ENCODE measurements at regions not wholly inside any gene's neighbourhood (a gene's known extent, or its start where the extent isn't known, plus 50 kb on each side); places are given as distances from the start of the nearest gene placed in this dataset.
A peak's percentile ranks its signal among the peaks of the same experiment; 100 is the strongest.
"Not testable (repeated sequence)": the region's sequence is repeated elsewhere in the genome, so short reads cannot be mapped to it uniquely, and the experiment has no call there.

GRCh38 chr6:165002358-165002757 lies 307.0 kb downstream of the C6orf118 start:
- DNase-seq, result no peak

GRCh38 chr6:165001502-165002157 lies 307.8 kb downstream of the C6orf118 start:
- no peak for DNase-seq

- no peak for DNase-seq
Observed at GRCh38 chr6:164998297-164998696, 311.1 kb downstream of the C6orf118 start.

GRCh38 chr6:164996838-164997237 lies 312.6 kb downstream of the C6orf118 start:
- no peak for DNase-seq

- no peak for DNase-seq
Observed at GRCh38 chr6:164991573-164991972, 317.8 kb downstream of the C6orf118 start.

- DNase-seq, result no peak
Observed at GRCh38 chr6:164990901-164991300, 318.5 kb downstream of the C6orf118 start.

- no peak for DNase-seq
Observed at GRCh38 chr6:164982389-164982788, 327.0 kb downstream of the C6orf118 start.

- no peak for DNase-seq
Observed at GRCh38 chr6:164967102-164967501, 342.3 kb downstream of the C6orf118 start.

- DNase-seq, result no peak
Observed at GRCh38 chr6:164962805-164963204, 346.6 kb downstream of the C6orf118 start.

- no peak for DNase-seq
Observed at GRCh38 chr6:164947164-164947563, 362.2 kb downstream of the C6orf118 start.

- no peak for DNase-seq
Observed at GRCh38 chr6:164942271-164942670, 367.1 kb downstream of the C6orf118 start.

- not testable (repeated sequence) for DNase-seq
Observed at GRCh38 chr6:164933238-164933794, 376.1 kb downstream of the C6orf118 start.

- no peak for DNase-seq
Observed at GRCh38 chr6:164929408-164929977, 379.9 kb downstream of the C6orf118 start.

GRCh38 chr6:164928728-164929407 lies 380.5 kb downstream of the C6orf118 start:
- DNase-seq, result no peak

GRCh38 chr6:164928057-164928727 lies 381.2 kb downstream of the C6orf118 start:
- DNase-seq, result no peak

- peak; percentile 77 for DNase-seq
Observed at GRCh38 chr6:164927288-164928056, 381.9 kb downstream of the C6orf118 start.

- DNase-seq, result no peak
Observed at GRCh38 chr6:164926686-164927085, 382.7 kb downstream of the C6orf118 start.

GRCh38 chr6:164925681-164926530 lies 383.5 kb downstream of the C6orf118 start:
- DNase-seq, result no peak

- DNase-seq, result peak; percentile 58
Observed at GRCh38 chr6:164924674-164925073, 384.7 kb downstream of the C6orf118 start.

- no peak for DNase-seq
Observed at GRCh38 chr6:164917211-164917610, 392.2 kb downstream of the C6orf118 start.

- no peak for DNase-seq
Observed at GRCh38 chr6:164916087-164916486, 393.3 kb downstream of the C6orf118 start.
